ENCODE measurements at regions not wholly inside any gene's neighbourhood (a gene's known extent, or its start where the extent isn't known, plus 50 kb on each side); places are given as distances from the start of the nearest gene placed in this dataset.

DNA sequence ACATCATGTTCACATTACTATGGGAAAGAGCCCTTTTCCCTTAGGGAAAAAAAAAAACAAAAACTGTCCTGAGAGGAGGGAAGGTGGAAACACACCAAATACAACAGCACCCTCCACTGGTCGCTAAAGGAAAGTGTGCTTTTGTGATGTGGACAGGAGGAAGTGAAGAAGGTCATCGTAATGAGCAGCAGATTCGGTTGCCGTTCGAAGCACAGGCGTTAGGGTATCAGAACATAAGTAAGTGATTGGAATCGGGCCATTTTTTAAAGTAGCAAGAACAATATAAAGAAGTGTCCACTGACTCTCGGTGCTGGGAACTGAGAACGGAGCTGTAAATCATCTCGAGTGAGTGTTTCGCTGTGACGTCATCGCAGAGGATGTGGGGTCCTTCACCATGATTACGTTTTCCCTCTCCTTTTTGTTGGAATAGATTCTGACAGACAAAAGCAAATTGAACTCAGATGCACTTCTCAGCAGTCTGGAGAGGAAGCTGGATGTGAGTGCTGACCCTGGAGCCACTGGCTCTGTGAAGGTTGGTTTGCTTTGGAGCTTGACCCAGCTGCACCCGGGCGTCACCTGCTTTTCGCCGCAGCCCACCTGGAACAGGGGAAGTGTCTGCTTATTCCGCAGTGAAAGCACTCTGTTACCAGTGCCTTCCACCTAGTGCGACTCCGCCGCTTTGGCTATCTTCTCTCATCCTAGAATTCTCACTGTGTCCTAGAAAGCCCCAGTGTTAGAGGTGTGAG, 203.6 kb upstream of the GMDS start:
- ChIA-PET POLR2A (no interaction called here), CTCF (interaction anchor here (1.0 to 2.1 kb wide), 4 partner anchors 11 to 240 kb away, joined by 3 to 5 read pairs (median 4); no protein-coding TSS in a partner anchor), RAD21 (ENCODE audit: low non-redundant PET in 1 of 2, low total read pairs in 2 of 2, uncharacterized antibody in 2 of 2, unreplicated experiment in 2 of 2) (interaction anchor here in 1 of 2 experiments (1.0 kb wide), 1 partner anchor 185 kb away, joined by 3 read pairs; no protein-coding TSS in a partner anchor)
- no peaks in the 10 kb centered on the region for H3K9me2 ChIP-seq (ENCODE audit: insufficient read depth)
- H3K9ac ChIP-seq (ENCODE audit: low read length): no peak overlapping the region
- no peak overlapping the region for H3K4me3 ChIP-seq (replicated peaks in 1 of 2; ENCODE audit: low read depth in 1 of 2, low read length in 2 of 2)
- ATAC-seq: peak; percentile 89
- H3K27ac ChIP-seq (ENCODE audit: low read depth, low read length): no peak overlapping the region
- H3K79me2 ChIP-seq (ENCODE audit: insufficient read depth, low read length): no peaks in the 10 kb centered on the region
- H4K20me1 ChIP-seq (ENCODE audit: insufficient read depth): no peaks in the 10 kb centered on the region
- peak overlapping the region; percentile 10 for H2AFZ ChIP-seq (ENCODE audit: low read depth, low read length, poor library complexity, severe bottlenecking)
- H3K36me3 ChIP-seq (ENCODE audit: control insufficient read depth in 1 of 2, insufficient read depth in 2 of 2, low read length in 2 of 2): no peaks in the 10 kb centered on the region
- TF ChIP-seq RAD21 (IDR thresholded peaks at IDR 0.05; ENCODE audit: low read depth) (peak; percentile 94), CTCF (IDR thresholded peaks at IDR 0.05 in 2 of 3, conservative IDR thresholded peaks at IDR 0.05 in 1 of 3; ENCODE audit: borderline replicate concordance in 1 of 3, insufficient read depth in 1 of 3, low read depth in 2 of 3, low read length in 2 of 3) (peak; percentile 69 to 83 (median 83)), ATF3 (IDR thresholded peaks at IDR 0.05) (no peak), FOSL1 (IDR thresholded peaks at IDR 0.05; ENCODE audit: low read depth) (no peak), ZNF274 (IDR thresholded peaks at IDR 0.05; ENCODE audit: low read depth, low read length) (no peak), CEBPB (IDR thresholded peaks at IDR 0.05; ENCODE audit: low read depth) (no peak), SRF (IDR thresholded peaks at IDR 0.05; ENCODE audit: low read depth) (no peak), TCF7L2 (IDR thresholded peaks at IDR 0.05; ENCODE audit: borderline replicate concordance, extremely low read depth, insufficient read depth, insufficient read length) (no peak), CBX3 (IDR thresholded peaks at IDR 0.05; ENCODE audit: low read depth) (peak; percentile 59; the same call in 1 of the 2 replicates), ELF1 (IDR thresholded peaks at IDR 0.05; ENCODE audit: borderline replicate concordance, low read depth) (no peak)
- TF ChIP-seq, protein P1, sequence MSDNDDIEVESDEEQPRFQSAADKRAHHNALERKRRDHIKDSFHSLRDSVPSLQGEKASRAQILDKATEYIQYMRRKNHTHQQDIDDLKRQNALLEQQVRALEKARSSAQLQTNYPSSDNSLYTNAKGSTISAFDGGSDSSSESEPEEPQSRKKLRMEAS (IDR thresholded peaks at IDR 0.05): peak; percentile 75
- TF ChIP-seq, protein P2, sequence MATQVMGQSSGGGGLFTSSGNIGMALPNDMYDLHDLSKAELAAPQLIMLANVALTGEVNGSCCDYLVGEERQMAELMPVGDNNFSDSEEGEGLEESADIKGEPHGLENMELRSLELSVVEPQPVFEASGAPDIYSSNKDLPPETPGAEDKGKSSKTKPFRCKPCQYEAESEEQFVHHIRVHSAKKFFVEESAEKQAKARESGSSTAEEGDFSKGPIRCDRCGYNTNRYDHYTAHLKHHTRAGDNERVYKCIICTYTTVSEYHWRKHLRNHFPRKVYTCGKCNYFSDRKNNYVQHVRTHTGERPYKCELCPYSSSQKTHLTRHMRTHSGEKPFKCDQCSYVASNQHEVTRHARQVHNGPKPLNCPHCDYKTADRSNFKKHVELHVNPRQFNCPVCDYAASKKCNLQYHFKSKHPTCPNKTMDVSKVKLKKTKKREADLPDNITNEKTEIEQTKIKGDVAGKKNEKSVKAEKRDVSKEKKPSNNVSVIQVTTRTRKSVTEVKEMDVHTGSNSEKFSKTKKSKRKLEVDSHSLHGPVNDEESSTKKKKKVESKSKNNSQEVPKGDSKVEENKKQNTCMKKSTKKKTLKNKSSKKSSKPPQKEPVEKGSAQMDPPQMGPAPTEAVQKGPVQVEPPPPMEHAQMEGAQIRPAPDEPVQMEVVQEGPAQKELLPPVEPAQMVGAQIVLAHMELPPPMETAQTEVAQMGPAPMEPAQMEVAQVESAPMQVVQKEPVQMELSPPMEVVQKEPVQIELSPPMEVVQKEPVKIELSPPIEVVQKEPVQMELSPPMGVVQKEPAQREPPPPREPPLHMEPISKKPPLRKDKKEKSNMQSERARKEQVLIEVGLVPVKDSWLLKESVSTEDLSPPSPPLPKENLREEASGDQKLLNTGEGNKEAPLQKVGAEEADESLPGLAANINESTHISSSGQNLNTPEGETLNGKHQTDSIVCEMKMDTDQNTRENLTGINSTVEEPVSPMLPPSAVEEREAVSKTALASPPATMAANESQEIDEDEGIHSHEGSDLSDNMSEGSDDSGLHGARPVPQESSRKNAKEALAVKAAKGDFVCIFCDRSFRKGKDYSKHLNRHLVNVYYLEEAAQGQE (IDR thresholded peaks at IDR 0.05; ENCODE audit: low read depth): no peak
- H3K9me3 ChIP-seq (ENCODE audit: control insufficient read depth in 1 of 2, insufficient read depth in 1 of 2, low read depth in 1 of 2, low read length in 2 of 2): no peaks in the 10 kb centered on the region
- BruUV-seq (replicated peaks): no TSS peak
- H3K27me3 ChIP-seq (ENCODE audit: insufficient read depth, low read length): no peaks in the 10 kb centered on the region
- peak; percentile 59 for DNase-seq (ENCODE audit: low read depth, low spot score)
- H3K4me1 ChIP-seq (ENCODE audit: control insufficient read depth in 1 of 2, insufficient read depth in 2 of 2, low read length in 2 of 2): peaks cover 0 to 4% of the 10 kb centered on the region in 2 experiments; a peak in 1 of 4 replicates
- peak overlapping the region; percentile 11; the same call in 1 of the 2 replicates for H3K4me2 ChIP-seq (ENCODE audit: low read length)
- intact Hi-C loops (cut with micrococcal nuclease): loop anchor here (1.0 to 5.0 kb wide), 5 partner anchors 97 to 852 kb away; no protein-coding TSS in a partner anchor

Data from HCT116 (cell line).